Stimulated activated CD8-positive, alpha-beta memory T cell treated with anti-CD3 and anti-CD28 coated beads, Interleukin-4, amount 100 ng/mL, for 4 hours (primary cell): ENCODE measurements at regions not wholly inside any gene's neighbourhood (a gene's known extent, or its start where the extent isn't known, plus 50 kb on each side); places are given as distances from the start of the nearest gene placed in this dataset.

Experiments used
- DNase-seq, 2 donors: peaks; one replicate each; pipeline ENCODE4 v3.0.0-alpha.2; 2020; ENCODE audit warnings: low read depth in 2 of 2, low spot score in 1 of 2

DNA sequence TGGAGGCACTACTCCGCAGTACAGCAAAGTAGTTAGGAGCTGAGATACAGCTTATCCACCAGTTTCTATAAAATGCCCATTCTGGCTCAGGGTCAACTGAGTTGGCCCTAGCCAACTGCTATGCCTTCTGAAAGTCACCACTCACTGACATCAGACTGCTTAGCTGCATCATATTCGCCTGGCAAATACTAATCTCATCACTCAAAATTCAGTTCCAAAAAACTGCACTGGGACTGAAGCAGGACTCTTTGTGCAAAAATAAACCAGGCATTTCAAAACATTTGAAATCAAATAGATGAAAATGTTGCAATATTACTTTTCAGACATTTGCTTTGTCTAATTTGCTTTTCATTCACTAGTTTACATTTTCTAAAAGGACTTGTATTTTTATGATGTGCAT, 230.0 kb downstream of the ALDH8A1 start:
- no peak for DNase-seq

DNA sequence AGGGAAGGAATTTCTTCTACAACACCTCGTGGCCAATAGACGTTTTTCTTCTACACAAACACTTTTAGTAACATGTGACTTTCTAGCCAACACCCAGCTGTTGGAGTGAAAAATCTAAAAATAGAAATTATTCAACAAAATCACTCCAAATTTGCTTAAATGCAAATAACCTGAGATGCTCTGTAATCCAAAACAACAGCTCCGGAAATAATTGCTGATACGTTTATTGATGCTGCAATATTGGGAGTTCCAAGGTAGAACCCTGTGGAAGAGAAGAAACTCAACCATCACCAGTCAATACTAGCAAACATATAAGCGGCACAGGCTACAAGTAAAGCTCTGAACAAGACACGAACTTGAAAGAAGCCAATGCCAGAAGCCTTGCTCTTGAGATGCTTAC, 230.6 kb downstream of the ALDH8A1 start:
- DNase-seq, result no peak

GRCh38 chr6:134714679-134715078, 235.2 kb downstream of the ALDH8A1 start:
- DNase-seq, result no peak

DNA sequence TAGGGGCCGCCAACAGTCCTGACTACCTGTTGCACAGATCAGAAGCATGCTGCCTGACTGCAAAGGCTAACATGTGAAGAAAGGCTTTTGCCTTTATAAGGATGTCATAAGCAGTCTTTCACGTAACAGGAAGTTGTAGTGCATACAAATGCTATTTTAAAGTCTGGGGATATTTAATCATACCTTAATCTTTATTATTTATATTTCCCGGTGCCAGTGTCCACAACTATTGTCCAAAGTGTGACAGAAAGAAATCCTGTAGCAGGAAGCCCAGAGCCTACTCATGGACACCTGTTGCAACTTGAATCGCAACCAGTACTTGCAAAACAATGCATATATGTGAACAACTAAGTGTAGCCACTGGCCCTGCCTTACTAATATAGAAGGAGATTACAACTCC, 235.8 kb downstream of the ALDH8A1 start:
- no peak for DNase-seq

GRCh38 chr6:134712311-134712710, 237.6 kb downstream of the ALDH8A1 start:
- DNase-seq, result no peak

DNA sequence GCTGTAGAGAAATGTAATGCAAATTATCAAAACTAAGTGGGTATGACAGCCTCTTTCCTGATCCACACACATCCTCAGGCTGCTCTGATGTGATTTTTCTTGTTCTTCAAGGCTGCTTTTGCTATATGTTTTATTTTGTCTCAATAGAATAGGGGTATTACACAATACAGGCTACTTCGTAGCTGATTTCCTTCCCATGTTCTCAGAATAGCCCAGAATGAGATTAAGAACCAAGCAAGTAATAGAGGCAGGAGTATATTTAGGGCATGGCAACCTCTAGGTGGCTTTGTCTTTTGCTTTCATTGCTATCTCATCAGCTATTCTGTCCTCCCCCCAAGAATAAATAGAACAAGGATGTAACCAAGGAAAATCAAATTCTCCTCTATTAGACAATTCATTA, 241.8 kb downstream of the ALDH8A1 start:
- no peak for DNase-seq

- DNase-seq, result no peak
These were observed 242.4 kb downstream of the ALDH8A1 start for GRCh38 chr6:134707342-134708031.

DNA sequence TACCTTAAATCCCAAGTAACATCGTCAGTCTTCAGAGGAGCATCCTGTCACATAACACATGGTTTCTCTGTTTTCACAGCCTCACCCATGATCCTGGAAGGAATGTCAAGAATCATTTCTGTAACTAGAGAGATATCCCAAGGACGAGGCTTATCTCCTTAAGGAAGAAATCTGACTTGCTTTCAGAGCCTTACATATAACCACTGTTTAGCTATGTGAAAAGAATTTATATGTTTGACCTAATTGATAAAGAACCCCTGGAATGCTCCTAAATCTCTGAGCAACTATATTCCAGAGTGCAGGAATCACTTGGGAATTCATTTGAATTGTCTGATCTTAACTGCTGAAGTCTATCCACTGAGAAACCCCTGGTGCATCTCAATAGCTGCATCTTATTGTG, 243.1 kb downstream of the ALDH8A1 start:
- DNase-seq, result no peak

DNA sequence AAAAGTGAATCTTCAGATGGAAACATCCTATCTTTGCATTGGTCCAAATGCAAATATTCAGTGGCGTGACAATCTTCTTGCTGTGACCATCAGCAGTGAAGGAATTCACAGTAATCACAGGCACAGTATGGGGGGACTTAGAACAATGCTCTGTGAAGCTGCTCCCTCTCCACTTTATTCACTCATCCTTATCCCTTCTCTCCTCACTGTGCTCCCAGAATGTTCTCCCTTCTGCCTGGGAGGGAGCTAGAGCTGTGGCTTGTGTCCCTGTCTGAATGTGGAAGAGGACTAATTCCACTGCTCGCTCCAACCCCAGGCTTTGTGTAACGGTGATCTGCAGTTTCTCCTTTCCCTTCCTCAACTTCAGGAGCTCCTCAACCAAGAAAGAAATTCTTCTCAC, 243.7 kb downstream of the ALDH8A1 start:
- DNase-seq, result no peak

- DNase-seq, result no peak
These were observed 246.7 kb downstream of the ALDH8A1 start for GRCh38 chr6:134703206-134703605.

- no peak for DNase-seq
These were observed 247.6 kb downstream of the ALDH8A1 start for GRCh38 chr6:134702279-134702678.

DNA sequence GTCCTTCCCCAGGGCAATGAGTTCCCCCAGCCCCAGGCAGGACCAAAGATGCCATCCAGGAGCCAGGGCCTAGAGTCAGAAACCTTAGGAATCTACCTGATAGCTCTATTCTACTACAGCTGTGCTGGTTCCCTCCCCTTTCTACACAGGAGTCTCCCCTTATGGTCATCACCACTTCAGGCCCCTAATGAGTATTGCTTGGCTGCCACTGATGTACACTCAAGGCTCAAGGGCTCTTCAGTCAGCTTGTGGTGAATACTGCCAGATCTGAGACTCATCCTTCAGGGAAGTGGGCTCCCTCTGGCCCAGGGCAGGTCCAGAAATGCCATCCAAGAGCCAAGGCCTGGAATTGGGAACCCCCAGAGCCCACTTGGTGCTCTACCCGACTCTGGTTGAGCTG, 248.6 kb downstream of the ALDH8A1 start:
- no peak for DNase-seq

DNA sequence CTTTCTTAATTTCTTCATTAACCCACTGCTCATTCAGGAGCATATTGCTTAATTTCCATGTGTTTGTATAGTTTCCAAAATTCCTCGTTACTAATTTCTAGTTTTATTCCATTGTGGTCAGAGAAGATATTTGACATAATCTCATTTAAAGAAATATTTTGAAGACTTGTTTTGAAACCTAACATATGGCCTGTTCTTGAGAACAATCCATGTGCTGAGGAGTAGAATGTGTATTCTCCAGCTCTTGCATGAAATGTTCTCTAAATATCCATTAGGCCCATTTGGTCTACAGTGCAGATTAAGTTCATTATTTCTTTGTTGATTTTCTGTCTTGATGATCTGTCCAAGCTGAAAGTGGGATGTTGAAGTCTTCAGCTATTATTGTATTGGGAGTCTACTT, 251.7 kb downstream of the ALDH8A1 start:
- DNase-seq, result no peak

DNA sequence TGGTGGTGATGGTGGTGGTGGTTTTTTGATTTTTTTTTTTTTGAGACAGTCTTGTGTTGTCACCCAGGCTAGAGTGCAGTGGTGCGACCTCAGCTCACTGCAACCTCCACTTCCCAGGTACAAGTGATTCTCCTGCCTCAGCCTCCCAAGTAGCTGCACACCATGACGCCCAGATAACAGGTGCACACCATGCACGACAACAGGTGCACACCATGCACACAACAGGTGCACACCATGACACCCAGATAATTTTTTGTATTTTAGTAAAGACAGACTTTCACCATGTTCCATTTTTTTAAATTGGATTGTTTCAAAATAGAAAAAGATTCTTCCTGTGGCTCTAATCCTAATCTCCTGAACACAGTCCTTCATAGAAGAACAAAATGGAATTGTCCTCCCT, 257.9 kb downstream of the ALDH8A1 start:
- no peak for DNase-seq

- no peak for DNase-seq
These were observed 258.7 kb downstream of the ALDH8A1 start for GRCh38 chr6:134691180-134691579.

DNA sequence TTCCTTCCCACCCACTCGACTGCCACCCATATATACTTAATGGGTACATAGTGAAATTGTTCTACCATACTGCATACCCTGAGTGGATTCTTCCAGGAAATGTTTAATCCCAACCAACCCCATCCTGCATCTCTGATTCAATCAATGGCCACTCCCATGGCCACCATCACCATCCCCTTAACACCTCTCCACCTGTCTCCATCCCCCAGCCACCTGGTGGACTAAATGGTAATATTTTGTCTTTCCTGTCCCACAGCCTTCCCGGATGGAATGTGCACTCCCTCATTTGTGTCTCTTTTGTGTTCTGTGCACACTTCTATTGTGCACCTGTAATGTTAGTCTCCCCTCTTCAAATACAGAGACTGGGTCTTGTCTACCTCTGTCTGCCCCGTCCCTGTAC, 259.9 kb downstream of the ALDH8A1 start:
- no peak for DNase-seq

- no peak for DNase-seq
These were observed 260.3 kb downstream of the ALDH8A1 start for GRCh38 chr6:134689641-134690040.

DNA sequence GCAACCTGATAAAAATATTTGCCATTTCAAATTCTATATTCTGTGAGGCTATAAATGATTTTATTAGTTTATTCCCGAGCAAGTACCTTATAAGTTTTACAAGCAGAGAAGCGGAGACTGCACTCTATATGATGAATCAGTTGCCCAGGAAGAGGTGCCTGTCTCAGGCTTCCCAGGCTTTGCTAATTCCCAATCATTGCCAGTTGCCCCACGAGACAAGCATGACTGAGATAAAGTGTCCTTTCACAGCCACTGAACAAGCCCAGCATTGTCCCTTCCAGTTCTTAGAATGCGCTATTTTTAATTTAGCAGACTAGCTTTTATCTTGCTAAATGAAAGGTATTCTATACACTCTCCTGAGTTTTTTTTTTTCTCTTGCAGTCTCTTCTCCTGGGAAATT, 260.7 kb downstream of the ALDH8A1 start:
- DNase-seq, result no peak

DNA sequence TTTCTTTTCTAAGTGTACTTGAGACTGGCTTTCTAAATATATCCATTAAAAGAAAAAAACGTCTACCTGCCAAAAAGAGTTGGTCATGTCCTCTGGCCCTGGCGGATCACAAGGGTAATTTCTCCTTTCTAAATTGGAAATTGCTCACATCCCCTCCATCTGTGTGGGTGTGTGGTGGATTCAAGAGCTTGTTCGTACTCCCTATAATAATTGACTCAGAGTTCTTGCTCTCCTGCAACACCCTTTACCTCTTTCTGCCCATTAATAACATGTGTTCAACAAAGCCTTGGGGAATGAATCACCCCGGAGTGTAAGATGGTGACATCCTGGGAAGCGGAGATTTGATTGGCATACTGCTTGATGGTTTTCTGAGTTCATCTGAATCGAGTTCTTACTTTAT, 263.8 kb downstream of the ALDH8A1 start:
- DNase-seq, result no peak

- DNase-seq, result no peak
These were observed 265.5 kb downstream of the ALDH8A1 start for GRCh38 chr6:134684423-134684795.

DNA sequence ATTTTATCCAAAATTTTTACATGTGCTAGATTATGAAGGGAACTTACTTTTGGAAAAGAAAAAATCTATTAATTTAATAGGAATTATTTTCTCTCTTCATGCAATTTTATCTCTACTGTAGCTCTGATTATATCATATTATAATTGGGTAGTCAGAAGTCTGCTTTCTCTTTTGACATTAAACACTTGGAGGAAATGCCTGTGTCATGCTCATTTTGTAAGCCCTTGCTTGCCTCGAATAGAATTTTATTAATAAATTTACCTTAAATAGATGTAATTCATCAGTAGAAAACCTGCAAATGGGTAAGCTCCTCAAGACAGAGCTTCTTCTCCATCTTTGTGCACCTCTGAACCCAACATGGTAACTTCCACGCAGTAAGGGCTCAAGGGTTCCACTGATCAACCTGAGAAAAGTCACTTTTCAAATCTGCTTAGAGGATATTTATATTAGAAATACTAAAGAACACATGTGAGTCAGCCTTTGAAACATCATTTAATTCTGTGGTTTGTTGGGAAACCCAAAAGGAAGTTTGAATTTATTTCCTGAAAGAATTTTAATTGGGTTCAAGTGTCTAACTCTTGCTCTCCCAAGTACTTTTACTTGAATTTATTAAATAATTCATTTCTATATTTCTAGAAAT, 266.0 kb downstream of the ALDH8A1 start:
- DNase-seq, result no peak

GRCh38 chr6:134680433-134680832, 269.5 kb downstream of the ALDH8A1 start:
- no peak for DNase-seq

DNA sequence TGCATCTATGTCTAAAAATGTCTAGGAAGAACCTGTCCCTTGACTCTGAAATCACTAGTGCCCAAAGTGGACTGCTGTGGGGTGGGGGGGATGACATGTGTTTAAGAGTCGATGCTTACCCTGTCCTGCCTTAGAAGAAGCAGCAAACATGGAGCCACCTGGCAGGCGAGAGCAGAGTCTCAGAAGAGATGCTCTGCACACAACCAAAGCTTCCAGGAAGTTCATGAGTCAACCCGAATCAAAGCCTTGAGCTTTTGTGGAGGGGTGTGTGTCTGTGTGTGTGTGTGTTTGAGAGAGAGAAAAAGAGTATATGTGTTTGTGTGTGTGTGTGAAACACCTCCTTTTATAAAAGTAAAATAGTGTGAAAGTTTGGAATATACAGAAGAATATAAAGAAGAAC, 269.9 kb downstream of the ALDH8A1 start:
- no peak for DNase-seq
